Endothelial cell of umbilical vein (primary cell): ENCODE measurements at regions not wholly inside any gene's neighbourhood (a gene's known extent, or its start where the extent isn't known, plus 50 kb on each side); places are given as distances from the start of the nearest gene placed in this dataset.

Experiments used
- BruUV-seq: library from RNA; stranded (reverse); fragments of 400-500 nt; replicated peaks from 2 replicates; lab custom pipeline; 2021; lab: Mats Ljungman, UMichigan
- CTCF ChIA-PET: fragments of 300-600, 350-600 bp; sonication (Branson Sonifier 250); formaldehyde crosslinking; loops from one replicate; lab custom pipeline; 2021; ENCODE audit warnings: antibody characterized with exemption, inconsistent platforms; lab: Charles Lee
- POLR2A ChIA-PET: fragments of 300-600, 350-600 bp; sonication (Branson Sonifier 250); formaldehyde crosslinking; loops from one replicate; lab custom pipeline; 2021; ENCODE audit warnings: antibody characterized with exemption, inconsistent platforms; lab: Charles Lee
- DNase-seq: peaks from one replicate; pipeline ENCODE4 v3.0.0-alpha.2; 2011; ENCODE audit warnings: low read depth, low spot score
- FAIRE-seq: peaks from 2 replicates; lab custom pipeline; 2011; peaks lifted over from hg19 to GRCh38; lab: Jason Lieb, UNC
- H2AFZ ChIP-seq: 2 replicates; pipeline ENCODE4 v1.6.0; 2012; ENCODE audit warnings: low read depth, low read length, control low read depth, inconsistent platforms
- H3K27ac ChIP-seq: 2 replicates; pipeline ENCODE4 v1.5.1; 2011; ENCODE audit warnings: low read depth, mild to moderate bottlenecking, control low read depth, low read length, moderate library complexity; ENCODE audit not compliant: insufficient read depth
- H3K27me3 ChIP-seq, 2 experiments: 2 replicates each; pipeline versions ENCODE4 v1.6.0 to v1.6.1; 2011; ENCODE audit warnings: low read length in 2 of 2, mixed read lengths in 1 of 2; ENCODE audit not compliant: control insufficient read depth in 2 of 2, insufficient read depth in 2 of 2
- H3K36me3 ChIP-seq, 2 experiments: 2 replicates in 1 of 2; 3 replicates in 1 of 2; pipeline ENCODE4 v1.5.1; 2011; ENCODE audit warnings: low read length in 2 of 2, mild to moderate bottlenecking in 1 of 2, moderate library complexity in 1 of 2; ENCODE audit not compliant: control insufficient read depth in 2 of 2, insufficient read depth in 2 of 2; ENCODE audit errors: extremely low read depth in 1 of 2
- H3K4me1 ChIP-seq: 3 replicates; pipeline ENCODE4 v1.5.1; 2011; ENCODE audit warnings: mild to moderate bottlenecking, low read length; ENCODE audit not compliant: control insufficient read depth, insufficient read depth; ENCODE audit errors: extremely low read depth
- H3K4me2 ChIP-seq: 2 replicates; pipeline ENCODE4 v1.6.1; 2011; ENCODE audit warnings: low read length, control low read depth, mixed read lengths; ENCODE audit not compliant: insufficient read depth
- H3K4me3 ChIP-seq, 3 experiments: fragments of 200-600 bp in 1 of 3; sonication (generic), shearing (Covaris generic) in 1 of 3; replicated peaks in 1 of 3; 2 replicates each; pipeline ENCODE4 v1.5.1; 2011 to 2016; ENCODE audit warnings: control low read depth in 3 of 3, low read length in 3 of 3, mild to moderate bottlenecking in 2 of 3, inconsistent platforms in 1 of 3, low read depth in 1 of 3, moderate library complexity in 1 of 3; ENCODE audit not compliant: insufficient read depth in 1 of 3
- H3K79me2 ChIP-seq: 2 replicates; pipeline ENCODE4 v1.6.0; 2012; ENCODE audit warnings: low read length, inconsistent platforms; ENCODE audit not compliant: control insufficient read depth, insufficient read depth
- H3K9ac ChIP-seq: replicated peaks from 2 replicates; pipeline ENCODE3; 2011; ENCODE audit warnings: low read length, control low read depth; ENCODE audit not compliant: insufficient read depth; ENCODE audit errors: extremely low read depth
- H3K9me1 ChIP-seq: replicated peaks from 3 replicates; pipeline ENCODE4 v1.6.0; 2011; ENCODE audit warnings: mild to moderate bottlenecking, low read length; ENCODE audit not compliant: control insufficient read depth, insufficient read depth; ENCODE audit errors: extremely low read depth
- H3K9me3 ChIP-seq: replicated peaks from 2 replicates; pipeline ENCODE4 v1.5.1; 2012; ENCODE audit warnings: low read length, inconsistent platforms; ENCODE audit not compliant: control insufficient read depth, insufficient read depth
- H4K20me1 ChIP-seq: replicated peaks from 2 replicates; pipeline ENCODE3; 2011; ENCODE audit warnings: mild to moderate bottlenecking, low read length; ENCODE audit not compliant: control insufficient read depth, insufficient read depth; ENCODE audit errors: extremely low read depth
- CTCF ChIP-seq, 2 donors: IDR thresholded peaks; 1 replicate in 1 of 2; 2 replicates in 1 of 2; pipeline ENCODE4 v1.5.1; 2011; ENCODE audit warnings: low read length in 2 of 2, mild to moderate bottlenecking in 2 of 2, moderate library complexity in 2 of 2, control low read depth in 1 of 2, inconsistent platforms in 1 of 2, low read depth in 1 of 2; ENCODE audit not compliant: insufficient read depth in 1 of 2; ENCODE audit errors: extremely low read depth in 1 of 2
- EZH2 ChIP-seq: IDR thresholded peaks from 2 replicates; pipeline ENCODE4 v1.6.1; 2012; ENCODE audit warnings: borderline replicate concordance, low read depth, mild to moderate bottlenecking, moderate library complexity, low read length, inconsistent platforms; ENCODE audit not compliant: severe bottlenecking
- FOS ChIP-seq: IDR thresholded peaks from 2 replicates; pipeline ENCODE4 v1.6.1; 2011; ENCODE audit warnings: mild to moderate bottlenecking, low read length, moderate library complexity, borderline replicate concordance; ENCODE audit not compliant: insufficient read depth
- GATA2 ChIP-seq: IDR thresholded peaks from 2 replicates; pipeline ENCODE4 v1.7.0; 2011; ENCODE audit warnings: low read depth, mild to moderate bottlenecking, moderate library complexity, mixed read lengths, low read length; ENCODE audit not compliant: insufficient read length, insufficient read depth
- JUN ChIP-seq: IDR thresholded peaks from 2 replicates; pipeline ENCODE4 v1.6.1; 2011; ENCODE audit warnings: borderline replicate concordance, low read depth; ENCODE audit not compliant: insufficient read length, insufficient read depth
- MAX ChIP-seq: IDR thresholded peaks from 2 replicates; pipeline ENCODE4 v1.6.1; 2011; ENCODE audit not compliant: insufficient read depth, insufficient read length
- MYC ChIP-seq: IDR thresholded peaks from one replicate; pipeline ENCODE4 v1.6.1; 2011; ENCODE audit warnings: mild to moderate bottlenecking, low read depth, low read length
- POLR2A ChIP-seq: IDR thresholded peaks from 2 replicates; pipeline ENCODE4 v1.6.1; 2012; ENCODE audit warnings: low read depth, mild to moderate bottlenecking, control low read depth, low read length
- POLR2AphosphoS5 ChIP-seq: IDR thresholded peaks from 2 replicates; pipeline ENCODE4 v1.6.1; 2012; ENCODE audit warnings: low read depth, mild to moderate bottlenecking, control low read depth, low read length, moderate library complexity; ENCODE audit not compliant: insufficient read depth
- dilution Hi-C: fragments of 300-500 bp; cut with MboI; formaldehyde crosslinking; loops from one replicate; pipeline ENCODE4 v1.15.0; 2019; ENCODE audit warnings: low sequenced_read_pairs; ENCODE audit not compliant: extremely low pct_ligation_motif_present
- intact Hi-C: fragments of 100-400 bp; cut with micrococcal nuclease; formaldehyde crosslinking; loops from one replicate; pipeline ENCODE4 v1.10.0; 2022

- ChIA-PET CTCF (no interaction called here), POLR2A (interaction anchor here (0.7 kb wide), 1 partner anchor 46 kb away, joined by 3 read pairs; no protein-coding TSS in a partner anchor)
- no peaks in the 10 kb centered on the region for H3K9me3 ChIP-seq
- H3K4me1 ChIP-seq, result no peaks in the 10 kb centered on the region
- no peak for FAIRE-seq
- no peak overlapping the region for H2AFZ ChIP-seq
- DNase-seq, result no peak
- dilution Hi-C loops, result no loop called here
- BruUV-seq, result no TSS peak
- H3K9me1 ChIP-seq, result no peaks in the 10 kb centered on the region
- H4K20me1 ChIP-seq, result no peaks in the 10 kb centered on the region
- no peaks in the 10 kb centered on the region for H3K79me2 ChIP-seq
- H3K27me3 ChIP-seq, result peaks cover 0 to 2% of the 10 kb centered on the region in 2 experiments
- H3K4me2 ChIP-seq, result no peak overlapping the region
- H3K27ac ChIP-seq, result no peak overlapping the region
- TF ChIP-seq GATA2 (no peak), FOS (no peak), MYC (no peak), MAX (no peak), POLR2AphosphoS5 (no peak), JUN (no peak), POLR2A (no peak), EZH2 (no peak), CTCF (IDR thresholded peaks at IDR 0.05; ENCODE audit: extremely low read depth in 1 of 2, insufficient read depth in 1 of 2, low read depth in 1 of 2, low read length in 2 of 2) (no peak)
- no peaks in the 10 kb centered on the region for H3K36me3 ChIP-seq
- no peak overlapping the region for H3K9ac ChIP-seq
- intact Hi-C loops, result no loop called here
- H3K4me3 ChIP-seq, result no peak overlapping the region
These were observed 126.9 kb upstream of the DCLK2 start for GRCh38 chr4:149951152-149951900.
